GM21576 (cell line): ENCODE measurements at regions not wholly inside any gene's neighbourhood (a gene's known extent, or its start where the extent isn't known, plus 50 kb on each side); places are given as distances from the start of the nearest gene placed in this dataset.

ENCODE experiments used
- ATAC-seq: cut with Tn5 transposase; IDR thresholded peaks from one replicate; pipeline ENCODE4 v1.9.1; 2021; ENCODE audit warnings: mild to moderate bottlenecking, moderate library complexity; ENCODE audit not compliant: unreplicated experiment

DNA sequence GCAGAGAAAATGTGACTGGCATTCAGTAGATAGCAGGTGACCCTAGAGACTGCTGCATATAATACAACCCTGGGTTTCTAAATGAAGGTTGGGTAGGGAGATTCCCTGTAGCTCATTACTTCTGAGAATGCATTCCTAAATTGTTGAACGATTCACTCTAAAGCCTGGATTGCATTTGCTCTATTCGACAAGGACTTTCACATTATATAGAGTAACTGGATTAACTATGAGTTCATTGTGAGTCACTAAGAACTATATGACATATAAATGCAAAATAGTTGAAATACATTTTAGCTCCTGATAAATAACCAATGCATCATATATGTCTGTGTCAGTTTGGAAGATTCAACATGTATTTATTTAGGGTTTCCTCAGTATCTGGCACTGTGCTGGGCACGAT, 294.7 kb upstream of the CCDC54 start:
- no peak for ATAC-seq

DNA sequence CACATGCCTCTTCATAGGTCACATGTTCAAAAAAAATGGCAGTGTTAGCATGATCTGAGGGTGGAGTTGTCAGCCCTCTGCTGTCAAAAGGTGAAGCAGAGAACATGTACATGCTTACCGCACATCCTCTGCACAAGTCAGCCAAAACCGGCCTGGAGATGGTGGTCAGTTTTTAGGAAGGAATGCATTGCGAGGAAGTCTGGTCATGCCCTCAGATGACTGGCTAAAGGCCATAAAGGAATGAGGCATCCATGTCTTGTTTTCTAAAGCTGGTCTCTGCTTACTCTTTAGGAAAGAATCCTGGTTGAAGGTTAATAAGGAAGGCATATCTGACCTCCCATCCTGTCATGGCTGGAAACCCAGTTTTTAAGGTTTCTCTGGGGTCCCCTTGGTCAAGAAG, 292.0 kb upstream of the CCDC54 start:
- no peak for ATAC-seq

- ATAC-seq = no peak
Observed at GRCh38 chr3:107092121-107092520, 285.1 kb upstream of the CCDC54 start.

DNA sequence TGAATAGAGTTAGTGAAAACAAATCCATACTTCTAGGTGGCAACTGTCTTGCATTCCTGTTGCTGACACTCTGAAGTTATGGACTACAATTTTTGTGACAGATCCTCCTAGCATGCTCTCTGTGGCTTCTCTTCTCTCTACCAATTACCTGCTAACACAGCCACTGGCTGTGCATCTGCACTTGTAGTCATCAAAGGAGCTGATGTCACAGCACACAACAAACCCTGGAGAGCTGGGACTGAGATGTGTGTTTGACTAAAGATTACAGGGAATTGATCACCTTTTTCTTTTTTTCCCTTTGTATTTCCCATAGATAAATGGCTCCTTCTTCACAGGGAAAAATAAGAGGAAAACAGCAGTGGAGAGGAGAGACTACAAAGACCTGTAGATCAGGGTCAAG, 278.4 kb upstream of the CCDC54 start:
- ATAC-seq = no peak

GRCh38 chr3:107100137-107100536, 277.1 kb upstream of the CCDC54 start:
- no peak for ATAC-seq

DNA sequence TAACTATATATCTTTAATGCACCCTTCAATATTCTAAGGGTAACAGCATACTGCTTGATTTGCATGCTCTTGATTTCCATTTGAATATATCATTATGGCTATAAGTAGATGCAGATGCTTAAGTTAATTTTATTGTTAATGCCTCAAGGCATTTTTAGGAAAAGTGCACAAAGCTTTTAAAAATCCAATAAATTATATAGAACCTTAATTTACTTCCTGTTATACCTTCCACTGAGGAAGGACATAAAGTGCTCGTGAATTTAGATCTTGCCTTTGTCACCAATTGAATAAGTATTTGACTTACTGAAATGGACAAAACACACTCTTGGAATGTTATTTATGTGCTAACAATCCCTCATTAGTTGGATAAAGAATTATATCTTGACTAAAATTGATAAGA, 276.7 kb upstream of the CCDC54 start:
- ATAC-seq = no peak

DNA sequence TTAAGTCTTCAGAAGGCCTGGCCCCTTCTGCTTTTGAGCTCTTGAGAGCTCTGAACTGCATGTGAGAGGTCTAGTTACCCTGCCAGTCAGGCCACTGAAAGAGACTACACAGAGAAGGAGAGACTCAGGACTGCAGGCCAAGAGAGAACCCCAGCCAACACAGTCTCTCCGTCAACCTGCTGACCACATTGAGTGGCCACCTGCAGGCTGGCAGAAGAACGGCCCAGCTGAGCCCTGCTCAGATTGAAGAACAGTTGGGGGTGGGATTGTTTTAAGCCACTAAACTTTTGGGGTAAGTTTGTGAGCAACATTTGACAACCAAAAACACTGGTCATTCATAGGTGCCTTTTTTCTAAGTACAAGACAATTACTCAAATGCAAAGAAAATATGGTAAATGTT, 273.5 kb upstream of the CCDC54 start:
- no peak for ATAC-seq

- ATAC-seq = no peak
Observed at GRCh38 chr3:107106316-107106715, 270.9 kb upstream of the CCDC54 start.

DNA sequence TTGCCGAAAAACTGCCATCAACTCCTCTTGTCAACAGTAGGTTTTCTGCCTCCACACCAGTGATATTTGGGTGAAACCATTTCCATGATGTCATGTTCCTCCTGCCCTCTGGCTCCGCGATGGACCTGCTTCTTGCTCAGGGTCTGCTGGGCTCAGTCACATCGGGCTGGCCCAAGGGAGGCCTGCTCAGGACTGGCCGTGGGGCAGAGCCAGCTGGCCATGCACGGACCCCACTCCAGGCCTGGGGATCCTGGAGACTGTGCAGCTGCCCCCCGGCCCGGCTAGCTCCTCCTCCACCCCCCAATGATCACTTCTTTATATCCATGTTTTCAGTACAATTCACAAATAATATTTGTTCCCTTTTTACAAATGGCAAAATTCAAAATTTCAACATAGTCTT, 270.3 kb upstream of the CCDC54 start:
- ATAC-seq = no peak

DNA sequence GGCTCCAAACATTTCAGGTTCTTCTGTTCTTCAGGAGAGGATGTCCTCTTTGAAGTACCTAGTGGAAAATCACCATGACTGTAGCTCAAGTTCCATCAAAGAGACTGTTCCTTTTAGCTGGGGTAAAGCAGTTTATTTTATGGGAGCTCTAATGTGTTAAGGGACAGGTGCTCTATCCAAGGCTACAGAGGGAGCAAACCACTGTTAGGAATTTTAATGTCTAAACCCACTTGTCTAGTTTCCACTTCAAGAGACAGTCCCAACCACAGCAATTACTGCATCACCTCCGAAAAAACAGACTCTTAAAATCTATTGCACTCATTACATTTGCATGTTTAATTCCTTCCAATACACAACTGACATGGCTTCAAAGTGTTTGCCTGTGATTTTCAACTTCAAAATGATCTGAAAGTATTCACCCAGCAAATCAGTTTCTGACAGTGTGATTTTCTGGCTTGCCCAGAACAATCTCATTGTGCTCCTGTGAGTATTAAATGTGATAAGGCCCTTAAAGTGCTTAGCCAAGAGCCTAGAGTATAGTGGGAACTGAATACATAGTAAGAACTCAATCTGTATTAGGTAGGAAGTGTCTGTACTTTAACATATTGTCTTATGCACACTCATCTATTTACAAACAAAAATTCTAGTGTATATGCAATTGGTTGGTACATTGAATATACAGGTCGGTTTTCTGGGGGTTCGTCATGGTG, 266.5 kb upstream of the CCDC54 start:
- ATAC-seq = no peak

GRCh38 chr3:107111872-107112271, 265.4 kb upstream of the CCDC54 start:
- ATAC-seq = no peak

DNA sequence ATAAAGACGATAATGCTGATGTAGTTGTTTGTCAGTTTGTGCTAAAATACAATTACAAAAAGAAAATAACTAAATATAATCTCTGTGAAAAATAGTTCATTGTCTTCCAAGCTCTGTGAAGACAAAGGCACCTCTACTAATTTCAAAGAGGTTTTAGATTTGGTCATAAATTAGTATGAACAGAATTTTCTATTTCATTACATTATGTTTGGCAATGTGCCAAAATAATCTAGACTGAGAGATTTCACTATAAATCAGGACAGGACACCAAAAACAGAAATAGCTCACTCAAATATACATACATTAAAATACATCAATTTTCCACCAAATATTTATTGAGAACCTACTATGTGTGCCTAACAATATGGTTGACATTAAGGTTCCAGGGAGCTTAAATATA, 264.9 kb upstream of the CCDC54 start:
- ATAC-seq = no peak

- ATAC-seq = no peak
Observed at GRCh38 chr3:107116251-107116650, 261.0 kb upstream of the CCDC54 start.

- ATAC-seq = no peak
Observed at GRCh38 chr3:107117156-107117555, 260.1 kb upstream of the CCDC54 start.

DNA sequence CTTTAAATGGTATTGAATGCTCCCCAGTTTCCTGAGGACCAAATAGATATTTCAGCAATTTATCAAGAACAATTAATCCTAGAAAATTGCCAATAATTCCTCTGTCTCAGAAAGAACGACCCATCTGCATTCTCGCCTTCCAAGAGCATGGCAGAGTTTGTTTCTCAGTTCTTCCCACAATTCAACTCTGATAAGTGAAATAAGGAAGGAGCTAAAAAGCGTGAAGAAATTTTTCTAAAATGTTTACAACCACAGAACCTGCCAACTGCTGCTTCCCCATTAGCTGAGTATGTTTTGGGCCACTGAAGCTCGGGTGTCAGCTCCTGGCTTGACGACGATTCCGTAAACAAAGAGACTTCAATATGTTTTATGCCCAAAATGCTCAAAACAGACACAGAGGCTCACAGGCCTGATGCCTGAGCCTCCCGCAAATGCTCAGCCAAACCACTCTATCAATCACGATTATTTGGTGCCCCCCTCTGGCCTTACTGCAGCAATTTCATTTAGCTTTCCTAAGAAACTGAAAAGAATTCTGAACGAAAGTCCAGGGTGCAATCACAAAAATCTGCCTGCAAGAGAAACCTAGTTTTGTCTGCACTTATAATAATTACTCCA, 259.2 kb upstream of the CCDC54 start:
- ATAC-seq = no peak

GRCh38 chr3:107124885-107125284, 252.4 kb upstream of the CCDC54 start:
- no peak for ATAC-seq

- ATAC-seq = no peak
Observed at GRCh38 chr3:107128946-107129345, 248.3 kb upstream of the CCDC54 start.

DNA sequence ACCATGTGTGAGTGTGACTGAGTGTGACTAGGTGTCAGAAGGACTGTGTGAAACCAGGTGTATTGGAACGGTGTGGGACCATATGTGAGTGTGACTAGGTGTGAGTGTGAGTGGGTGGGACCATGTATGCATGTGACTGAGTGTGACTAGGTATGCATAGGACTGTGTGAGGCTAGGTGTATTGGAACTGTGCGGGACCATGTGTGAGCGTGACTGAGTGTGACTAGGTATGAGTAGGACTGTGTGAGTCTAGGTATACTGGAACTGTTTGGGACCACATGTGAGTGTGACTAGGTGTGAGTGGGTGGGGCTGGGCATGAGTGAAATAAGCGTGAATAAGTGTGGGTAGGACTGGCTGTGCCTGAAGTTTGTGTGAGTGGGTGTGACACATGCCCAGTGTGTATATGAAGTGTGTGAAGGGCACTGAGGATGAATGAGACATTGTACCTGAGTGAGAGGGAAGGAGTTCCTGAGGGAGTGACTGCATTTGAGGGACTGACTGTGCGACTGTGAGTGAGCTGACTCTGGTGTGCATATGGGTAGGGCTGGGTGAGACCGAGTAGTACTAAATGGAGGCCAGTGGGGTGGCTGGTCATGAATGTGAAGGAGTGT, 247.0 kb upstream of the CCDC54 start:
- no peak for ATAC-seq

- ATAC-seq = no peak
Observed at GRCh38 chr3:107132674-107133073, 244.6 kb upstream of the CCDC54 start.

DNA sequence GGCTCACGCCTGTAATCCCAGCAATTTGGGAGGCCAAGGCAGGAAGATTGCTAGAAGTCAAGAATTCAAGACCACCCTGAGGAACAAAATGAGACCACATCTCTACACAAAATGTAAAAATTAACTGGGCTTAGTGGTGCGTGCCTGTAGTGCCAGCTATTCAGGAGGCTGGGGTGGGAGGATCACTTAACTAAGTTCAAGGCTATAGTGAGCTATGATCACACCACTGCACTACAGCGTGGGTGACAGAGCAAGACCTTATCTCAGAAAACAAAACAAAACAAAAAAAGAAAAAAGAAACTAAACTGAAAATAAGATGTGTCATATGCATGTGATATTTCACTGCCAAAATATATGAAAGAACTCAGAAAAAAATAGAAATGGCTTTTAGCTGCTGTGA, 243.3 kb upstream of the CCDC54 start:
- no peak for ATAC-seq

DNA sequence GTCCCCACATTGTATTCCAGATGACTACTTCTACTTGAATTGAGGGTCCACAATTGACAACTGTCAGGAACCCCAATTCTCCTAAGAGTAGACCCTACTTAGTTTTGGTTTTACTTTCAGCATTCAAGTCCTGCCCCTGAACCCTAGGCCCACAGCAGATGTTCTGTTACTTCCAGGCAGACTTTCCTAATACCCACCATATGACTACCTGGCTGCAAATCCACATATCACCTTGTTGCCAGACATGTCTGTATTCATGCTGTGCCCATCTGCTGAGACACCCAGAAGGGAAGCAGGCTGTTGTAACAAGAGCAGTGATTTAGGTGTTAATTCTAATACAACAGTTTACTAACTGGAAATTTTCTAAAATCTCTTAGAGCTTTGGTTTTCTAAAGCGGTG, 235.1 kb upstream of the CCDC54 start:
- ATAC-seq = no peak

DNA sequence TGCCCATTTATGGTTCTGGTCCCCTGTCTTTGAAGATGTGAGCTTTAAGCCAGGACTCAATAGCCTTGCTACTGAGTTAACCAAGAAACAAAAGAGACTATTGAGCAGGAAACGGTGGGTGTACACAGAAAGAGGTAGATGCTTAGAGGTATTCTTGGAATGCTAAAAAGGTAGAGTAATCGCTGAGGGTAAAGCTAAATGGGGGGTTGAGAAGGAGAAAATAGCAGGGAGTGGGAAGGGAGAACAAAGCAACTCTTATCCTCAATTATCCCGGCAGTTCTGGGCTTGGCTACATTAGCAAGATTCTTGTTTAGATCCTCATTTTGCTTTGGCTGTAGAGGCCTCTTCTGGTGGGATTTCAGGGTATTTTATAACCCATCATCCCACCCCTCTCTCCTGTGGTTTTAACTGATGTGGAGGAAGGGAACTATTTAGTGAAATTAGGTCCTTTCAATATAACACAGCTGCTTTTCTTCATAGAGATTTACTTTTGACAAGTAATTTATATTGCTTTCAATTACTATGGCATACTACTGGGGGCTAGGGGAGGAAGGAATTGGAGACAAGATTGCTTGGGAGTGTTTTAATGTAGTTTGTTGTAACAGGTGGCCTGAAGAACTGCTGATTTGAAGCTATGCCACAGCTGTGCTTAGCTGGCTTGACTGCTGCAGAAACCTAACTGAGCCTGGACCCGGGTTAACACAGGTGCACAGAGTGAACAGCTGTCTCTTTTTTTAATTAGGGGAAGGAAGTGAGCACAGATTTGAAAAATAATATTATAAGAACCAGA, 234.3 kb upstream of the CCDC54 start:
- ATAC-seq = no peak
